Prostate gland (tissue), 2 donors: ENCODE measurements at regions not wholly inside any gene's neighbourhood (a gene's known extent, or its start where the extent isn't known, plus 50 kb on each side); places are given as distances from the start of the nearest gene placed in this dataset.

Experiments
- POLR2A ChIP-seq: fragments of 450-650 bp; IDR thresholded peaks from one replicate; pipeline ENCODE4 v1.6.1; 2016; ENCODE audit warnings: antibody characterized with exemption, mild to moderate bottlenecking
- POLR2AphosphoS5 ChIP-seq: sonication (generic); formaldehyde crosslinking; IDR thresholded peaks from one replicate; pipeline ENCODE4 v1.6.1; 2017; ENCODE audit warnings: antibody characterized with exemption
- TF ChIP-seq, protein P1 (sequence below), 4 experiments: fragments of 200-600 bp in 2 of 4; fragments of 450-650 bp in 2 of 4; sonication (generic) in 2 of 4; IDR thresholded peaks; 1 replicate in 3 of 4; 2 replicates in 1 of 4; pipeline ENCODE4 v1.5.1; 2016 to 2019; ENCODE audit warnings: antibody characterized with exemption in 4 of 4, mild to moderate bottlenecking in 2 of 4, moderate library complexity in 2 of 4

DNA sequence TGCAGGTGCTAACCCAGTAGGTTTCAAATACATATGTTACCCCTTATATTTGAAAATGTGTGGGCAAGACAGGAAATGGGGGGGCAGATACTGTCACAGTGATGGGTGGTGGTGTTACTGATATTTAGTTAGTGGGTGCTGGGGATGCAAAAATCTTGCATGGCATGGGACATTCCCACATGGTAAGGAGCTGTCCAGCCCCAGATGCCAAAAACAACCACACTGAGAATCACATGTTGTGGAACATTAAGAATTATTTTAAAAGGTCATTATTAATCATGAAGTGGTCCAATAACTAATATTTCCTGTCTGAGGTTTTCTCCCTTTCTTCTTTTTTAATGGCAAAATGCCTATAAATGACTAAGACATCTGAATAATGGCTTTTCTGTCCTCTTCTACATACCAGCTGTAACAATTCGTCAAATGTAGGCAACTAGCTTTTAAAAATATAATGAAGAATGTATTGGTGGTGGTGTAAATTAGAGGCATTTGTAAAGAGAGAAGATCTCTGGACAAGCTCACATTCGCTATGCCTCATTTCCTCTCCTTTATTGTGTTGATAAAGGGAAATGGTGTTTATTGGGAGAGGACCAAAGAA lies 57.3 kb upstream of the SLC35B3 start:
- TF ChIP-seq, protein P1, sequence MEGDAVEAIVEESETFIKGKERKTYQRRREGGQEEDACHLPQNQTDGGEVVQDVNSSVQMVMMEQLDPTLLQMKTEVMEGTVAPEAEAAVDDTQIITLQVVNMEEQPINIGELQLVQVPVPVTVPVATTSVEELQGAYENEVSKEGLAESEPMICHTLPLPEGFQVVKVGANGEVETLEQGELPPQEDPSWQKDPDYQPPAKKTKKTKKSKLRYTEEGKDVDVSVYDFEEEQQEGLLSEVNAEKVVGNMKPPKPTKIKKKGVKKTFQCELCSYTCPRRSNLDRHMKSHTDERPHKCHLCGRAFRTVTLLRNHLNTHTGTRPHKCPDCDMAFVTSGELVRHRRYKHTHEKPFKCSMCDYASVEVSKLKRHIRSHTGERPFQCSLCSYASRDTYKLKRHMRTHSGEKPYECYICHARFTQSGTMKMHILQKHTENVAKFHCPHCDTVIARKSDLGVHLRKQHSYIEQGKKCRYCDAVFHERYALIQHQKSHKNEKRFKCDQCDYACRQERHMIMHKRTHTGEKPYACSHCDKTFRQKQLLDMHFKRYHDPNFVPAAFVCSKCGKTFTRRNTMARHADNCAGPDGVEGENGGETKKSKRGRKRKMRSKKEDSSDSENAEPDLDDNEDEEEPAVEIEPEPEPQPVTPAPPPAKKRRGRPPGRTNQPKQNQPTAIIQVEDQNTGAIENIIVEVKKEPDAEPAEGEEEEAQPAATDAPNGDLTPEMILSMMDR (IDR thresholded peaks at IDR 0.05): no peak
- no peak for TF ChIP-seq POLR2AphosphoS5
- no peak for TF ChIP-seq POLR2A
